Mucosa of rectum (tissue), 2 donors: ENCODE measurements at regions not wholly inside any gene's neighbourhood (a gene's known extent, or its start where the extent isn't known, plus 50 kb on each side); places are given as distances from the start of the nearest gene placed in this dataset.

Experiments
- H3K27ac ChIP-seq, 2 donors: one replicate each; pipeline ENCODE4 v1.7.0; 2013; ENCODE audit warnings: inconsistent platforms in 2 of 2, low read depth in 2 of 2, low read length in 2 of 2
- H3K27me3 ChIP-seq, 2 donors: one replicate each; pipeline ENCODE4 v1.7.0; 2013; ENCODE audit warnings: low read length in 2 of 2; ENCODE audit not compliant: control insufficient read depth in 2 of 2, insufficient read depth in 2 of 2
- H3K36me3 ChIP-seq, 2 donors: one replicate each; pipeline ENCODE4 v1.7.0; 2013; ENCODE audit warnings: low read length in 2 of 2; ENCODE audit not compliant: control insufficient read depth in 2 of 2, insufficient read depth in 2 of 2
- H3K4me1 ChIP-seq, 2 donors: one replicate each; pipeline ENCODE4 v1.7.0; 2013; ENCODE audit warnings: low read length in 2 of 2, mild to moderate bottlenecking in 1 of 2; ENCODE audit not compliant: control insufficient read depth in 2 of 2, insufficient read depth in 2 of 2
- H3K4me3 ChIP-seq, 2 donors: one replicate each; pipeline ENCODE4 v1.7.0; 2013; ENCODE audit warnings: low read length in 2 of 2
- H3K9ac ChIP-seq, 2 donors: one replicate each; pipeline ENCODE4 v1.7.0; 2013; ENCODE audit warnings: low read length in 2 of 2, low read depth in 1 of 2, mild to moderate bottlenecking in 1 of 2
- H3K9me3 ChIP-seq, 2 donors: one replicate each; pipeline ENCODE4 v1.7.0; 2013; ENCODE audit warnings: low read length in 2 of 2; ENCODE audit not compliant: control insufficient read depth in 2 of 2
- donor health status: healthy.
- donor health status: Normal muscosa, but diverticular disease.

GRCh38 chr6:164008902-164009301, 594.4 kb downstream of the QKI start:
- H3K4me3 ChIP-seq, result no peak overlapping the region
- no peak overlapping the region for H3K9ac ChIP-seq
- no peaks in the 10 kb centered on the region for H3K4me1 ChIP-seq
- H3K27ac ChIP-seq, result no peak overlapping the region
- no peaks in the 10 kb centered on the region for H3K9me3 ChIP-seq
- no peaks in the 10 kb centered on the region for H3K27me3 ChIP-seq
- H3K36me3 ChIP-seq, result no peaks in the 10 kb centered on the region

- Histone ChIP-seq H3K36me3 (no peaks in the 10 kb centered on the region), H3K27me3 (no peaks in the 10 kb centered on the region)
Measured at GRCh38 chr6:164007881-164008280, 593.4 kb downstream of the QKI start.

GRCh38 chr6:164006459-164006858, 591.9 kb downstream of the QKI start:
- no peaks in the 10 kb centered on the region for H3K27me3 ChIP-seq
- no peak overlapping the region for H3K4me3 ChIP-seq
- no peak overlapping the region for H3K27ac ChIP-seq
- H3K36me3 ChIP-seq, result no peaks in the 10 kb centered on the region
- no peaks in the 10 kb centered on the region for H3K9me3 ChIP-seq
- no peak overlapping the region for H3K9ac ChIP-seq
- no peaks in the 10 kb centered on the region for H3K4me1 ChIP-seq

More at GRCh38 chr6:164007881-164008280, 593.4 kb downstream of the QKI start:
- H3K4me3 ChIP-seq, result no peak overlapping the region
- no peak overlapping the region for H3K27ac ChIP-seq
- no peak overlapping the region for H3K9ac ChIP-seq
- no peaks in the 10 kb centered on the region for H3K9me3 ChIP-seq
- H3K4me1 ChIP-seq, result no peaks in the 10 kb centered on the region

- Histone ChIP-seq H3K4me3 (no peak overlapping the region), H3K9me3 (no peaks in the 10 kb centered on the region), H3K27ac (no peak overlapping the region), H3K4me1 (no peaks in the 10 kb centered on the region), H3K27me3 (no peaks in the 10 kb centered on the region), H3K36me3 (no peaks in the 10 kb centered on the region), H3K9ac (no peak overlapping the region)
Measured at GRCh38 chr6:164005004-164005711, 590.6 kb downstream of the QKI start.

GRCh38 chr6:164000276-164000675, 585.8 kb downstream of the QKI start:
- Histone ChIP-seq H3K27ac (no peak overlapping the region), H3K9me3 (no peaks in the 10 kb centered on the region), H3K36me3 (no peaks in the 10 kb centered on the region), H3K4me3 (no peak overlapping the region), H3K9ac (no peak overlapping the region), H3K27me3 (no peaks in the 10 kb centered on the region), H3K4me1 (no peaks in the 10 kb centered on the region)

GRCh38 chr6:163999475-164000125, 585.1 kb downstream of the QKI start:
- H3K36me3 ChIP-seq, result no peaks in the 10 kb centered on the region
- H3K9ac ChIP-seq, result no peak overlapping the region
- H3K27me3 ChIP-seq, result no peaks in the 10 kb centered on the region
- no peaks in the 10 kb centered on the region for H3K9me3 ChIP-seq
- H3K27ac ChIP-seq, result no peak overlapping the region
- H3K4me1 ChIP-seq, result no peaks in the 10 kb centered on the region
- H3K4me3 ChIP-seq, result no peak overlapping the region

- H3K4me1 ChIP-seq, result no peaks in the 10 kb centered on the region
- no peak overlapping the region for H3K4me3 ChIP-seq
- no peaks in the 10 kb centered on the region for H3K27me3 ChIP-seq
- no peaks in the 10 kb centered on the region for H3K9me3 ChIP-seq
- no peak overlapping the region for H3K27ac ChIP-seq
- H3K36me3 ChIP-seq, result no peaks in the 10 kb centered on the region
- no peak overlapping the region for H3K9ac ChIP-seq
Measured at GRCh38 chr6:163998496-163998895, 584.0 kb downstream of the QKI start.

GRCh38 chr6:163996491-163996890, 582.0 kb downstream of the QKI start:
- H3K4me1 ChIP-seq, result no peaks in the 10 kb centered on the region
- no peak overlapping the region for H3K9ac ChIP-seq
- no peak overlapping the region for H3K4me3 ChIP-seq
- H3K9me3 ChIP-seq, result no peaks in the 10 kb centered on the region
- no peaks in the 10 kb centered on the region for H3K36me3 ChIP-seq
- H3K27me3 ChIP-seq, result no peaks in the 10 kb centered on the region
- H3K27ac ChIP-seq, result no peak overlapping the region

- no peak overlapping the region for H3K27ac ChIP-seq
Measured at GRCh38 chr6:163994566-163994965, 580.0 kb downstream of the QKI start.

GRCh38 chr6:163992701-163993100, 578.2 kb downstream of the QKI start:
- no peaks in the 10 kb centered on the region for H3K9me3 ChIP-seq
- no peaks in the 10 kb centered on the region for H3K4me1 ChIP-seq
- H3K9ac ChIP-seq, result no peak overlapping the region
- no peaks in the 10 kb centered on the region for H3K27me3 ChIP-seq
- no peak overlapping the region for H3K4me3 ChIP-seq
- H3K27ac ChIP-seq, result no peak overlapping the region
- no peaks in the 10 kb centered on the region for H3K36me3 ChIP-seq

More at GRCh38 chr6:163994566-163994965, 580.0 kb downstream of the QKI start:
- H3K9me3 ChIP-seq, result no peaks in the 10 kb centered on the region
- H3K4me3 ChIP-seq, result no peak overlapping the region
- no peaks in the 10 kb centered on the region for H3K36me3 ChIP-seq
- H3K4me1 ChIP-seq, result no peaks in the 10 kb centered on the region
- no peaks in the 10 kb centered on the region for H3K27me3 ChIP-seq
- no peak overlapping the region for H3K9ac ChIP-seq
